HG03558 (cell line): ENCODE measurements at regions not wholly inside any gene's neighbourhood (a gene's known extent, or its start where the extent isn't known, plus 50 kb on each side); places are given as distances from the start of the nearest gene placed in this dataset.

Experiments used
- ATAC-seq: cut with Tn5 transposase; IDR thresholded peaks from one replicate; pipeline ENCODE4 v1.9.1; 2021; ENCODE audit warnings: moderate number of reproducible peaks; ENCODE audit not compliant: unreplicated experiment; ENCODE audit errors: extremely low read depth

- no peak for ATAC-seq
Observed at GRCh38 chr16:85379041-85380001, 233.8 kb upstream of the GSE1 start.

GRCh38 chr16:85380002-85380395 is 233.1 kb upstream of the GSE1 start:
- ATAC-seq, result no peak

GRCh38 chr16:85380905-85381737 is 232.0 kb upstream of the GSE1 start:
- ATAC-seq, result no peak

GRCh38 chr16:85381738-85382592 is 231.2 kb upstream of the GSE1 start:
- no peak for ATAC-seq

GRCh38 chr16:85382717-85383118 is 230.4 kb upstream of the GSE1 start:
- no peak for ATAC-seq

GRCh38 chr16:85383836-85384832 is 229.0 kb upstream of the GSE1 start:
- ATAC-seq, result no peak

GRCh38 chr16:85384833-85385462 is 228.2 kb upstream of the GSE1 start:
- no peak for ATAC-seq

- no peak for ATAC-seq
Observed at GRCh38 chr16:85385463-85386331, 227.4 kb upstream of the GSE1 start.

GRCh38 chr16:85386467-85387170 is 226.5 kb upstream of the GSE1 start:
- no peak for ATAC-seq

- ATAC-seq, result no peak
Observed at GRCh38 chr16:85387171-85387507, 226.0 kb upstream of the GSE1 start.

- ATAC-seq, result no peak
Observed at GRCh38 chr16:85387731-85388295, 225.3 kb upstream of the GSE1 start.

- ATAC-seq, result no peak
Observed at GRCh38 chr16:85389679-85390470, 223.2 kb upstream of the GSE1 start.

- no peak for ATAC-seq
Observed at GRCh38 chr16:85390511-85391174, 222.5 kb upstream of the GSE1 start.

GRCh38 chr16:85391175-85391707 is 221.9 kb upstream of the GSE1 start:
- ATAC-seq, result no peak
